ENCODE measurements at regions not wholly inside any gene's neighbourhood (a gene's known extent, or its start where the extent isn't known, plus 50 kb on each side); places are given as distances from the start of the nearest gene placed in this dataset.

DNA sequence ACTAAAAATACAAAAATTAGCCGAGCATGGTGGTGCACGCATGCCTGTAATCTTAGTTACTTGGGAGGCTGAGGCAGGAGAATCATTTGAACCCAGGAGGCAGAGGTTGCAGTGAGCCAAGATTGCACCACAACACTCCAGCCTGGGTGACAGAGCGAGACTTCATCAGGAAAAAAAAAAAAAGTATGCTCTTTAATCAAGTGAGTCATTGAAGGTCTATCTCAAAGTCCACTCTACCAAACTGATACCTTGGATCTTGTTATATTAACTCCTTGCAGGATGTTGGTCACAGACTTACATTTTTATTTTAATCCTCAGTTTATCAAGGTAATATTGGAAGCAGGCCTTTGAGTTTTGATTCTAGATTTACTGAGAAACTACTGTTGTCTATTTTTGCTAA, 348.7 kb downstream of the COL12A1 start:
- Histone ChIP-seq H3K36me3 (ENCODE audit: insufficient read depth, low read length) (no peaks in the 10 kb centered on the region), H3K27ac (ENCODE audit: low read length) (no peak overlapping the region), H3K79me2 (replicated peaks; ENCODE audit: insufficient read depth, low read length) (no peaks in the 10 kb centered on the region), H3K9me3 (ENCODE audit: low read length) (no peaks in the 10 kb centered on the region), H3K9me2 (ENCODE audit: insufficient read depth, low read length) (no peaks in the 10 kb centered on the region), H3F3A (ENCODE audit: insufficient read depth, low read length, poor library complexity, severe bottlenecking) (no peaks in the 10 kb centered on the region), H3K27me3 (ENCODE audit: insufficient read depth, low read depth, low read length) (no peaks in the 10 kb centered on the region), H3K4me2 (ENCODE audit: low read length) (no peak overlapping the region), H3K9ac (ENCODE audit: low read length) (no peak overlapping the region), H4K20me1 (ENCODE audit: insufficient read depth) (no peaks in the 10 kb centered on the region), H3K4me3 (ENCODE audit: low read length) (no peak overlapping the region), H2AFZ (ENCODE audit: low read depth, low read length) (no peak overlapping the region)
- TF ChIP-seq, protein P1, sequence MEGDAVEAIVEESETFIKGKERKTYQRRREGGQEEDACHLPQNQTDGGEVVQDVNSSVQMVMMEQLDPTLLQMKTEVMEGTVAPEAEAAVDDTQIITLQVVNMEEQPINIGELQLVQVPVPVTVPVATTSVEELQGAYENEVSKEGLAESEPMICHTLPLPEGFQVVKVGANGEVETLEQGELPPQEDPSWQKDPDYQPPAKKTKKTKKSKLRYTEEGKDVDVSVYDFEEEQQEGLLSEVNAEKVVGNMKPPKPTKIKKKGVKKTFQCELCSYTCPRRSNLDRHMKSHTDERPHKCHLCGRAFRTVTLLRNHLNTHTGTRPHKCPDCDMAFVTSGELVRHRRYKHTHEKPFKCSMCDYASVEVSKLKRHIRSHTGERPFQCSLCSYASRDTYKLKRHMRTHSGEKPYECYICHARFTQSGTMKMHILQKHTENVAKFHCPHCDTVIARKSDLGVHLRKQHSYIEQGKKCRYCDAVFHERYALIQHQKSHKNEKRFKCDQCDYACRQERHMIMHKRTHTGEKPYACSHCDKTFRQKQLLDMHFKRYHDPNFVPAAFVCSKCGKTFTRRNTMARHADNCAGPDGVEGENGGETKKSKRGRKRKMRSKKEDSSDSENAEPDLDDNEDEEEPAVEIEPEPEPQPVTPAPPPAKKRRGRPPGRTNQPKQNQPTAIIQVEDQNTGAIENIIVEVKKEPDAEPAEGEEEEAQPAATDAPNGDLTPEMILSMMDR (IDR thresholded peaks at IDR 0.05; ENCODE audit: poor library complexity, severe bottlenecking): no peak
- TF ChIP-seq SMC3 (conservative IDR thresholded peaks at IDR 0.05; ENCODE audit: poor library complexity) (no peak), POLR2AphosphoS5 (IDR thresholded peaks at IDR 0.05) (no peak), EZH2 (IDR thresholded peaks at IDR 0.05; ENCODE audit: borderline replicate concordance, insufficient read depth, low read length, poor library complexity, severe bottlenecking) (no peak)

DNA sequence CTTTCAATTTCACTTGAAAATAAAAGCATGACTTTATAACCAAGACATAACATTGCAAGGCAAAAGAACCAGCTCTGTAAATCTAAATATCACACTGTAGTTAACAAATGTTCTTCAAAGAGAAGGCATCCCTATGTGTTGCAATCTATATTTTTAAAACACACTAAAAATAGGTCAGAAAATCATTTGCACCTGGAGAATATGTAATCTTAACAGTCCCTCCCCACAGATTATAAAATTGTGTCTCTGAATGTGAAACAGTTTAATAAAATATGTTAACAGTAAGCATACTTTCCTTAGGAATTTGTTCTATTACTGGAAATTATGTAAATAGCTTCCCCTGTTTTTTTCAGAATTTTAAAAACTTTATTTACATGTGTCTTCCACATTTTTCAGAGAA, 351.9 kb downstream of the COL12A1 start:
- Histone ChIP-seq H3K4me2 (ENCODE audit: low read length) (no peak overlapping the region), H3K27me3 (ENCODE audit: insufficient read depth, low read depth, low read length) (no peaks in the 10 kb centered on the region), H3F3A (ENCODE audit: insufficient read depth, low read length, poor library complexity, severe bottlenecking) (no peaks in the 10 kb centered on the region), H3K9ac (ENCODE audit: low read length) (no peak overlapping the region), H3K9me2 (ENCODE audit: insufficient read depth, low read length) (no peaks in the 10 kb centered on the region), H3K9me3 (ENCODE audit: low read length) (no peaks in the 10 kb centered on the region), H3K36me3 (ENCODE audit: insufficient read depth, low read length) (no peaks in the 10 kb centered on the region), H3K27ac (ENCODE audit: low read length) (no peak overlapping the region), H2AFZ (ENCODE audit: low read depth, low read length) (no peak overlapping the region), H3K4me3 (ENCODE audit: low read length) (no peak overlapping the region), H3K79me2 (replicated peaks; ENCODE audit: insufficient read depth, low read length) (no peaks in the 10 kb centered on the region), H4K20me1 (ENCODE audit: insufficient read depth) (no peaks in the 10 kb centered on the region)
- TF ChIP-seq, protein P2, sequence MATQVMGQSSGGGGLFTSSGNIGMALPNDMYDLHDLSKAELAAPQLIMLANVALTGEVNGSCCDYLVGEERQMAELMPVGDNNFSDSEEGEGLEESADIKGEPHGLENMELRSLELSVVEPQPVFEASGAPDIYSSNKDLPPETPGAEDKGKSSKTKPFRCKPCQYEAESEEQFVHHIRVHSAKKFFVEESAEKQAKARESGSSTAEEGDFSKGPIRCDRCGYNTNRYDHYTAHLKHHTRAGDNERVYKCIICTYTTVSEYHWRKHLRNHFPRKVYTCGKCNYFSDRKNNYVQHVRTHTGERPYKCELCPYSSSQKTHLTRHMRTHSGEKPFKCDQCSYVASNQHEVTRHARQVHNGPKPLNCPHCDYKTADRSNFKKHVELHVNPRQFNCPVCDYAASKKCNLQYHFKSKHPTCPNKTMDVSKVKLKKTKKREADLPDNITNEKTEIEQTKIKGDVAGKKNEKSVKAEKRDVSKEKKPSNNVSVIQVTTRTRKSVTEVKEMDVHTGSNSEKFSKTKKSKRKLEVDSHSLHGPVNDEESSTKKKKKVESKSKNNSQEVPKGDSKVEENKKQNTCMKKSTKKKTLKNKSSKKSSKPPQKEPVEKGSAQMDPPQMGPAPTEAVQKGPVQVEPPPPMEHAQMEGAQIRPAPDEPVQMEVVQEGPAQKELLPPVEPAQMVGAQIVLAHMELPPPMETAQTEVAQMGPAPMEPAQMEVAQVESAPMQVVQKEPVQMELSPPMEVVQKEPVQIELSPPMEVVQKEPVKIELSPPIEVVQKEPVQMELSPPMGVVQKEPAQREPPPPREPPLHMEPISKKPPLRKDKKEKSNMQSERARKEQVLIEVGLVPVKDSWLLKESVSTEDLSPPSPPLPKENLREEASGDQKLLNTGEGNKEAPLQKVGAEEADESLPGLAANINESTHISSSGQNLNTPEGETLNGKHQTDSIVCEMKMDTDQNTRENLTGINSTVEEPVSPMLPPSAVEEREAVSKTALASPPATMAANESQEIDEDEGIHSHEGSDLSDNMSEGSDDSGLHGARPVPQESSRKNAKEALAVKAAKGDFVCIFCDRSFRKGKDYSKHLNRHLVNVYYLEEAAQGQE (IDR thresholded peaks at IDR 0.05; ENCODE audit: borderline replicate concordance): no peak
- TF ChIP-seq MXI1 (conservative IDR thresholded peaks at IDR 0.05; ENCODE audit: poor library complexity, severe bottlenecking): no peak

DNA sequence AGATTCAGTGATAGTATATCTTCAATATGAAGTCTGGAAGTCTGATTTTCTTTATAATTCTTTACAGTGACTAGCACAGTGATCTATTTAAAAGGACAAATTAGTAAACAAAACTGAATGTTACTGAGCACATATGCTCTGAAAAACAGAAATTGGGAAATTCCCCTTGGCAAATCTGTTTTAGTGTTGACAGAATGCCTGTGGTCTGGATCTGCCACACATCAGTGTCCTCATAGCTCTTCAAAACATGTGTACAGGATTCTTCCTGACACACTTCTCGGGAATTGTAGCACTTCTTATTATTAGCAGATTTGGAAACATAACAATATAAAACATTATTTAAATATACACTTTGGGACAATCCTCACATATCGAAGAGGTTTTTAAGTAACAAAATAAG, 354.3 kb downstream of the COL12A1 start:
- Histone ChIP-seq H3F3A (ENCODE audit: insufficient read depth, low read length, poor library complexity, severe bottlenecking) (no peaks in the 10 kb centered on the region), H3K79me2 (replicated peaks; ENCODE audit: insufficient read depth, low read length) (no peaks in the 10 kb centered on the region), H3K4me2 (ENCODE audit: low read length) (no peak overlapping the region), H3K4me3 (ENCODE audit: low read length) (no peak overlapping the region), H3K27ac (ENCODE audit: low read length) (no peak overlapping the region), H3K9ac (ENCODE audit: low read length) (no peak overlapping the region), H3K27me3 (ENCODE audit: insufficient read depth, low read depth, low read length) (no peaks in the 10 kb centered on the region), H3K9me2 (ENCODE audit: insufficient read depth, low read length) (no peaks in the 10 kb centered on the region), H3K9me3 (ENCODE audit: low read length) (no peaks in the 10 kb centered on the region), H2AFZ (ENCODE audit: low read depth, low read length) (no peak overlapping the region), H4K20me1 (ENCODE audit: insufficient read depth) (no peaks in the 10 kb centered on the region), H3K36me3 (ENCODE audit: insufficient read depth, low read length) (no peaks in the 10 kb centered on the region)
- TF ChIP-seq TAF1 (IDR thresholded peaks at IDR 0.05; ENCODE audit: low read depth) (no peak), MXI1 (conservative IDR thresholded peaks at IDR 0.05; ENCODE audit: poor library complexity, severe bottlenecking) (no peak), EZH2 (IDR thresholded peaks at IDR 0.05; ENCODE audit: borderline replicate concordance, insufficient read depth, low read length, poor library complexity, severe bottlenecking) (no peak), SMC3 (conservative IDR thresholded peaks at IDR 0.05; ENCODE audit: poor library complexity) (no peak), POLR2AphosphoS5 (IDR thresholded peaks at IDR 0.05) (no peak), EP300 (conservative IDR thresholded peaks at IDR 0.05; ENCODE audit: poor library complexity, severe bottlenecking) (no peak), RAD21 (conservative IDR thresholded peaks at IDR 0.05) (no peak)
- TF ChIP-seq, protein P1 (IDR thresholded peaks at IDR 0.05; ENCODE audit: poor library complexity, severe bottlenecking): no peak
- TF ChIP-seq, protein P2 (IDR thresholded peaks at IDR 0.05; ENCODE audit: borderline replicate concordance): no peak

All from neural cell (in vitro differentiated cells).